ENCODE measurements at regions not wholly inside any gene's neighbourhood (a gene's known extent, or its start where the extent isn't known, plus 50 kb on each side); places are given as distances from the start of the nearest gene placed in this dataset.

DNA sequence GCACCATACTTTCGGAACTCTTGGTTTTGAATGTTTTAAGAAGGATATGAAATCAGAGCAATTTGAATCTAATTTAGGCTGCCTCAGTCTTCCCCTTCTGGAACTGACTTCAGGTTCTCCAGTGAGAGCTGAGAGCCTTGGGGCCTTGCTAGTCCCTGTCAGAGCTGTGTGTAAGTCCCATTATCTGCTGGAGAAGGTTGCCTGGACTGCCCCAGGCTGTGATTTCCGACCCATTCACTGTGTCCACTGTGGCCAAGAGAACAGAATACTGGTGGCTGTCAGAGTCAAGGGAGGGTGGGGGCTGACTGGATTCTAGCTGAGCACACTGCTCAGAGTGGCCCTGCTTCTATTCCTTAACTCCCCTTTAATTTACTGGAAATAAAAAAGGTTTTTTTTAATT lies 278.0 kb downstream of the KCNS3 start:
- DNase-seq (ENCODE audit: low spot score): no peak
- TF ChIP-seq CTCF (IDR thresholded peaks at IDR 0.05; ENCODE audit: borderline replicate concordance, control extremely low read depth, extremely low read depth, insufficient read depth, missing control alignments): no peak
- in situ Hi-C loops (cut with MboI; ENCODE audit: low sequenced_read_pairs, unreplicated experiment): loop anchor here (25.0 kb wide), 1 partner anchor 294 kb away; no protein-coding TSS in a partner anchor

- no peak for TF ChIP-seq CTCF (IDR thresholded peaks at IDR 0.05; ENCODE audit: borderline replicate concordance, control extremely low read depth, extremely low read depth, insufficient read depth, missing control alignments)
- in situ Hi-C loops (cut with MboI; ENCODE audit: low sequenced_read_pairs, unreplicated experiment): loop anchor here (25.0 kb wide), 1 partner anchor 294 kb away; no protein-coding TSS in a partner anchor
- no peak for DNase-seq (ENCODE audit: low spot score)
These were observed 277.5 kb downstream of the KCNS3 start for GRCh38 chr2:18156002-18156401.

DNA sequence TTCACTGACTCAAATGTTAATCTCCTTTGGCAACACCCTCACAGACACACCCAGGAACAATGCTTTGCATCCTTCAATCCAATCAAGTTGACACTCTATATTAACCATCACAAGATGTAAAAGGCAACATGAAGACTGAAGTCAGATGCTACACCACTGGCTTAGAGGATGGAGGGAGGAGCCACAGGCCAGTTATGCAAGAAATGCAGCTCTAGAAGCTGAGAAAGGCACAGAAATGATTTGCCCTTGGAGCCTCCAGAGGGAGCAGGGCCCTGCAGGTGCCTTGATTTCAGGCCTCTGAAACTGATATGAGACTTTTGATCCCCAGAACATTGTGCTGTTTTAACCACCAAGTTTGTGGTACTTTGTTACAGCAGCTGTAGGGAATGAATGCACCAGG lies 276.3 kb downstream of the KCNS3 start:
- no peak for TF ChIP-seq CTCF (IDR thresholded peaks at IDR 0.05; ENCODE audit: borderline replicate concordance, control extremely low read depth, extremely low read depth, insufficient read depth, missing control alignments)
- no peak for DNase-seq (ENCODE audit: low spot score)
- in situ Hi-C loops (cut with MboI; ENCODE audit: low sequenced_read_pairs, unreplicated experiment): loop anchor here (25.0 kb wide), 1 partner anchor 293 kb away; no protein-coding TSS in a partner anchor

- TF ChIP-seq CTCF (IDR thresholded peaks at IDR 0.05; ENCODE audit: borderline replicate concordance, control extremely low read depth, extremely low read depth, insufficient read depth, missing control alignments): no peak
- in situ Hi-C loops (cut with MboI; ENCODE audit: low sequenced_read_pairs, unreplicated experiment): loop anchor here (25.0 kb wide), 1 partner anchor 292 kb away; no protein-coding TSS in a partner anchor
- no peak for DNase-seq (ENCODE audit: low spot score)
These were observed 275.8 kb downstream of the KCNS3 start for GRCh38 chr2:18154259-18154658.

GRCh38 chr2:18153741-18154140 lies 275.3 kb downstream of the KCNS3 start:
- in situ Hi-C loops (cut with MboI; ENCODE audit: low sequenced_read_pairs, unreplicated experiment): loop anchor here (25.0 kb wide), 1 partner anchor 291 kb away; no protein-coding TSS in a partner anchor
- TF ChIP-seq CTCF (IDR thresholded peaks at IDR 0.05; ENCODE audit: borderline replicate concordance, control extremely low read depth, extremely low read depth, insufficient read depth, missing control alignments): no peak

GRCh38 chr2:18151237-18151636 lies 272.8 kb downstream of the KCNS3 start:
- TF ChIP-seq CTCF (IDR thresholded peaks at IDR 0.05; ENCODE audit: borderline replicate concordance, control extremely low read depth, extremely low read depth, insufficient read depth, missing control alignments): no peak
- no peak for DNase-seq (ENCODE audit: low spot score)
- in situ Hi-C loops (cut with MboI; ENCODE audit: low sequenced_read_pairs, unreplicated experiment): loop anchor here (25.0 kb wide), 1 partner anchor 289 kb away; no protein-coding TSS in a partner anchor

More at GRCh38 chr2:18153741-18154140, 275.3 kb downstream of the KCNS3 start:
- DNase-seq (ENCODE audit: low spot score): no peak

All from GM13976 (cell line).